Keratinocyte (primary cell): ENCODE measurements at regions not wholly inside any gene's neighbourhood (a gene's known extent, or its start where the extent isn't known, plus 50 kb on each side); places are given as distances from the start of the nearest gene placed in this dataset.

Source experiments
- DNase-seq: peaks from one replicate; pipeline ENCODE4 v3.0.0-alpha.2; 2011; ENCODE audit warnings: low read depth, missing footprints, low spot score
- FAIRE-seq: peaks from 2 replicates; lab custom pipeline; 2011; peaks lifted over from hg19 to GRCh38; lab: Jason Lieb, UNC
- H2AFZ ChIP-seq: 2 replicates; pipeline ENCODE4 v1.6.0; 2012; ENCODE audit warnings: low read length, control low read depth, inconsistent platforms; ENCODE audit not compliant: control insufficient read depth
- H3K27ac ChIP-seq: 2 replicates; pipeline ENCODE4 v1.5.1; 2011; ENCODE audit warnings: low read length; ENCODE audit not compliant: control insufficient read depth, insufficient read depth
- H3K27me3 ChIP-seq: 3 replicates; pipeline ENCODE4 v1.6.0; 2011; ENCODE audit warnings: low read length; ENCODE audit not compliant: control insufficient read depth, insufficient read depth; ENCODE audit errors: extremely low read depth
- H3K36me3 ChIP-seq, 2 experiments: 2 replicates in 1 of 2; 3 replicates in 1 of 2; pipeline ENCODE4 v1.5.1; 2011; ENCODE audit warnings: low read length in 2 of 2, mild to moderate bottlenecking in 1 of 2; ENCODE audit not compliant: control insufficient read depth in 2 of 2, insufficient read depth in 2 of 2; ENCODE audit errors: extremely low read depth in 1 of 2
- H3K4me1 ChIP-seq: 3 replicates; pipeline ENCODE4 v1.5.1; 2011; ENCODE audit warnings: low read length; ENCODE audit not compliant: control insufficient read depth, insufficient read depth; ENCODE audit errors: extremely low read depth
- H3K4me2 ChIP-seq: 3 replicates; pipeline ENCODE4 v1.6.0; 2011; ENCODE audit warnings: low read depth, low read length; ENCODE audit not compliant: control insufficient read depth, insufficient read depth; ENCODE audit errors: extremely low read depth
- H3K4me3 ChIP-seq, 3 experiments: fragments of 200-600 bp in 1 of 3; sonication (generic) in 1 of 3; 2 replicates in 2 of 3; 3 replicates in 1 of 3; pipeline ENCODE4 v1.5.1; 2011 to 2016; ENCODE audit warnings: low read length in 3 of 3, mild to moderate bottlenecking in 3 of 3, control low read depth in 2 of 3, inconsistent platforms in 1 of 3, low read depth in 1 of 3, mixed read lengths in 1 of 3, mixed run types in 1 of 3, moderate library complexity in 1 of 3; ENCODE audit not compliant: control insufficient read depth in 2 of 3, insufficient read depth in 2 of 3; ENCODE audit errors: extremely low read depth in 1 of 3
- H3K79me2 ChIP-seq: 2 replicates; pipeline ENCODE4 v1.6.0; 2012; ENCODE audit warnings: low read length; ENCODE audit not compliant: control insufficient read depth, insufficient read depth
- H3K9ac ChIP-seq: 3 replicates; pipeline ENCODE4 v1.6.0; 2011; ENCODE audit warnings: low read length; ENCODE audit not compliant: control insufficient read depth, insufficient read depth; ENCODE audit errors: extremely low read depth
- H3K9me1 ChIP-seq: 3 replicates; pipeline ENCODE4 v1.6.0; 2011; ENCODE audit warnings: low read length; ENCODE audit not compliant: control insufficient read depth, insufficient read depth; ENCODE audit errors: extremely low read depth
- H3K9me3 ChIP-seq: 2 replicates; pipeline ENCODE4 v1.5.1; 2012; ENCODE audit warnings: low read depth, low read length; ENCODE audit not compliant: control insufficient read depth
- H4K20me1 ChIP-seq: 3 replicates; pipeline ENCODE4 v1.6.0; 2011; ENCODE audit warnings: low read length; ENCODE audit not compliant: control insufficient read depth, insufficient read depth; ENCODE audit errors: extremely low read depth
- CTCF ChIP-seq, 3 experiments: IDR thresholded peaks in 1 of 3; conservative IDR thresholded peaks in 1 of 3; optimal IDR thresholded peaks in 1 of 3; 2 replicates in 2 of 3; 3 replicates in 1 of 3; pipeline versions ENCODE3 to v1.5.1; 2011; ENCODE audit warnings: low read length in 3 of 3, mild to moderate bottlenecking in 3 of 3, moderate library complexity in 2 of 3, control low read depth in 1 of 3, inconsistent platforms in 1 of 3; ENCODE audit not compliant: insufficient read depth in 2 of 3; ENCODE audit errors: extremely low read depth in 1 of 3
- EZH2 ChIP-seq: IDR thresholded peaks from one replicate; pipeline ENCODE4 v1.6.1; 2012; ENCODE audit warnings: inconsistent platforms, mild to moderate bottlenecking, low read length, moderate library complexity
- dilution Hi-C: fragments of 300-500 bp; cut with MboI; formaldehyde crosslinking; loops from one replicate; pipeline ENCODE4 v1.7.0; 2020; ENCODE audit warnings: low sequenced_read_pairs; ENCODE audit not compliant: extremely low pct_ligation_motif_present

GRCh38 chr18:35786365-35787042 is 186.0 kb upstream of the RMP24 start:
- no peak overlapping the region for H3K9ac ChIP-seq
- H3K9me1 ChIP-seq, result no peaks in the 10 kb centered on the region
- H3K4me1 ChIP-seq, result no peaks in the 10 kb centered on the region
- no peak overlapping the region for H2AFZ ChIP-seq
- H3K9me3 ChIP-seq, result no peaks in the 10 kb centered on the region
- TF ChIP-seq EZH2 (no peak), CTCF (optimal IDR thresholded peaks at IDR 0.05 in 1 of 3, IDR thresholded peaks at IDR 0.05 in 1 of 3, conservative IDR thresholded peaks at IDR 0.05 in 1 of 3; ENCODE audit: extremely low read depth in 1 of 3, insufficient read depth in 2 of 3, low read length in 3 of 3) (no peak)
- FAIRE-seq, result no peak
- H3K79me2 ChIP-seq, result no peaks in the 10 kb centered on the region
- no peak for DNase-seq
- peaks cover 3% of the 10 kb centered on the region for H3K27me3 ChIP-seq
- H3K4me2 ChIP-seq, result no peak overlapping the region
- dilution Hi-C loops, result no loop called here
- H3K4me3 ChIP-seq, result no peak overlapping the region
- H3K36me3 ChIP-seq, result no peaks in the 10 kb centered on the region
- H3K27ac ChIP-seq, result no peak overlapping the region
- H4K20me1 ChIP-seq, result no peaks in the 10 kb centered on the region

GRCh38 chr18:35789543-35789942 is 182.9 kb upstream of the RMP24 start:
- H3K4me3 ChIP-seq, result no peak overlapping the region
- no peaks in the 10 kb centered on the region for H3K4me1 ChIP-seq
- H3K9me1 ChIP-seq, result no peaks in the 10 kb centered on the region
- H3K9ac ChIP-seq, result no peak overlapping the region
- no peak overlapping the region for H3K4me2 ChIP-seq
- H3K36me3 ChIP-seq, result no peaks in the 10 kb centered on the region
- TF ChIP-seq CTCF (optimal IDR thresholded peaks at IDR 0.05 in 1 of 3, IDR thresholded peaks at IDR 0.05 in 1 of 3, conservative IDR thresholded peaks at IDR 0.05 in 1 of 3; ENCODE audit: extremely low read depth in 1 of 3, insufficient read depth in 2 of 3, low read length in 3 of 3), result no peak
- TF ChIP-seq EZH2, result no peak
- no peaks in the 10 kb centered on the region for H4K20me1 ChIP-seq
- H3K27me3 ChIP-seq, result peaks cover 3% of the 10 kb centered on the region
- H3K27ac ChIP-seq, result no peak overlapping the region
- FAIRE-seq, result no peak
- dilution Hi-C loops, result no loop called here
- no peak for DNase-seq
- no peaks in the 10 kb centered on the region for H3K9me3 ChIP-seq
- no peaks in the 10 kb centered on the region for H3K79me2 ChIP-seq
- H2AFZ ChIP-seq, result no peak overlapping the region
